GM20000 (cell line): ENCODE measurements at regions not wholly inside any gene's neighbourhood (a gene's known extent, or its start where the extent isn't known, plus 50 kb on each side); places are given as distances from the start of the nearest gene placed in this dataset.

Experiments used
- DNase-seq: peaks from one replicate; pipeline ENCODE4 v3.0.0; 2012; ENCODE audit warnings: low spot score
- CTCF ChIP-seq: IDR thresholded peaks from 2 replicates; pipeline ENCODE4 v1.5.1; 2012; ENCODE audit warnings: mild to moderate bottlenecking, control low read depth; ENCODE audit errors: extremely low read depth, missing control alignments

- no peak for DNase-seq
Observed at GRCh38 chr11:90329043-90329442, 106.2 kb upstream of the CHORDC1 start.

GRCh38 chr11:90326647-90327046 is 103.8 kb upstream of the CHORDC1 start:
- TF ChIP-seq CTCF: no peak

More at GRCh38 chr11:90329043-90329442, 106.2 kb upstream of the CHORDC1 start:
- no peak for TF ChIP-seq CTCF

GRCh38 chr11:90323289-90323688 is 100.4 kb upstream of the CHORDC1 start:
- no peak for TF ChIP-seq CTCF
- DNase-seq: no peak

More at GRCh38 chr11:90326647-90327046, 103.8 kb upstream of the CHORDC1 start:
- DNase-seq: no peak

- TF ChIP-seq CTCF: no peak
Observed at GRCh38 chr11:90321018-90321417, 98.2 kb upstream of the CHORDC1 start.

GRCh38 chr11:90318651-90319050 is 95.8 kb upstream of the CHORDC1 start:
- DNase-seq: no peak
- no peak for TF ChIP-seq CTCF

More at GRCh38 chr11:90321018-90321417, 98.2 kb upstream of the CHORDC1 start:
- no peak for DNase-seq

- no peak for DNase-seq
- no peak for TF ChIP-seq CTCF
Observed at GRCh38 chr11:90310210-90310609, 87.4 kb upstream of the CHORDC1 start.

GRCh38 chr11:90309693-90310092 is 86.8 kb upstream of the CHORDC1 start:
- no peak for DNase-seq

More at GRCh38 chr11:90309693-90310092, 86.8 kb upstream of the CHORDC1 start:
- TF ChIP-seq CTCF: no peak
